NCI-H748 (cell line): ENCODE measurements at regions not wholly inside any gene's neighbourhood (a gene's known extent, or its start where the extent isn't known, plus 50 kb on each side); places are given as distances from the start of the nearest gene placed in this dataset.

Experiments used
- DNase-seq: peaks from one replicate; lab custom pipeline; 2025; ENCODE audit not compliant: unreplicated experiment; lab: John Stamatoyannopoulos, UW

GRCh38 chr6:7664003-7664402, 61.9 kb upstream of the BMP6 start:
- no peak for DNase-seq

- no peak for DNase-seq
These were observed 57.0 kb upstream of the BMP6 start for GRCh38 chr6:7668936-7669335.

- no peak for DNase-seq
These were observed 56.2 kb upstream of the BMP6 start for GRCh38 chr6:7669742-7670141.

GRCh38 chr6:7671076-7671475, 54.8 kb upstream of the BMP6 start:
- no peak for DNase-seq

- no peak for DNase-seq
These were observed 54.3 kb upstream of the BMP6 start for GRCh38 chr6:7671581-7671980.

GRCh38 chr6:7672066-7673062, 53.5 kb upstream of the BMP6 start:
- peak; percentile 80 for DNase-seq

GRCh38 chr6:7673063-7673536, 52.8 kb upstream of the BMP6 start:
- DNase-seq, result peak; percentile 95

- no peak for DNase-seq
These were observed 51.6 kb upstream of the BMP6 start for GRCh38 chr6:7674291-7674690.

- DNase-seq, result no peak
These were observed 50.5 kb upstream of the BMP6 start for GRCh38 chr6:7675353-7675945.
